Esophagus squamous epithelium (tissue), 5 donors: ENCODE measurements at regions not wholly inside any gene's neighbourhood (a gene's known extent, or its start where the extent isn't known, plus 50 kb on each side); places are given as distances from the start of the nearest gene placed in this dataset.
"Not testable (repeated sequence)": the region's sequence is repeated elsewhere in the genome, so short reads cannot be mapped to it uniquely, and the experiment has no call there.

Experiments used
- DNase-seq: peaks from one replicate; lab custom pipeline; 2025; lab: John Stamatoyannopoulos, UW
- H3K27ac ChIP-seq, 4 donors: fragments of 200-600 bp; sonication (generic); one replicate each; pipeline ENCODE4 v1.5.1; 2016 to 2019; ENCODE audit warnings: mild to moderate bottlenecking in 1 of 4
- H3K27me3 ChIP-seq, 4 donors: fragments of 200-600 bp; sonication (generic); 1 replicate in 3 of 4; 2 replicates in 1 of 4; pipeline versions ENCODE4 v1.5.1 to v1.6.0; 2017 to 2021; ENCODE audit warnings: antibody characterized with exemption in 1 of 4
- H3K36me3 ChIP-seq, 3 donors: fragments of 200-600 bp; sonication (generic); one replicate each; pipeline ENCODE4 v1.5.1; 2016 to 2019
- H3K4me1 ChIP-seq, 3 donors: fragments of 200-600 bp; sonication (generic); one replicate each; pipeline ENCODE4 v1.5.1; 2017 to 2019
- H3K4me3 ChIP-seq, 4 donors: fragments of 200-600 bp; sonication (generic); 1 replicate in 3 of 4; 2 replicates in 1 of 4; pipeline ENCODE4 v1.5.1; 2016 to 2019; ENCODE audit warnings: mild to moderate bottlenecking in 2 of 4, moderate library complexity in 1 of 4
- H3K9me3 ChIP-seq, 3 donors: fragments of 200-600 bp; sonication (generic); one replicate each; pipeline ENCODE4 v1.5.1; 2016 to 2019
- POLR2A ChIP-seq, 4 donors: fragments of 450-650 bp; IDR thresholded peaks; one replicate each; pipeline ENCODE4 v1.6.1; 2017; ENCODE audit warnings: antibody characterized with exemption in 4 of 4, mild to moderate bottlenecking in 4 of 4, moderate library complexity in 3 of 4
- WGBS, 2 donors: methylation state at CpG; one replicate each; pipeline ENCODE4 v1.1.5; 2018; 5-methylcytosine and 5-hydroxymethylcytosine counted together
- intact Hi-C: fragments of 100-400 bp; cut with DNase I; formaldehyde crosslinking; loops from one replicate; pipeline ENCODE4 v1.15.0; 2022
- TF ChIP-seq, protein P1 (sequence below), 6 experiments: fragments of 450-650 bp in 4 of 6; fragments of 200-600 bp in 2 of 6; sonication (generic) in 2 of 6; IDR thresholded peaks; one replicate each; pipeline ENCODE4 v1.5.1; 2016 to 2019; ENCODE audit warnings: antibody characterized with exemption in 6 of 6, mild to moderate bottlenecking in 4 of 6, moderate library complexity in 4 of 6
- donor health status: DM: yes; HTN: yes; CAD: no.

DNA sequence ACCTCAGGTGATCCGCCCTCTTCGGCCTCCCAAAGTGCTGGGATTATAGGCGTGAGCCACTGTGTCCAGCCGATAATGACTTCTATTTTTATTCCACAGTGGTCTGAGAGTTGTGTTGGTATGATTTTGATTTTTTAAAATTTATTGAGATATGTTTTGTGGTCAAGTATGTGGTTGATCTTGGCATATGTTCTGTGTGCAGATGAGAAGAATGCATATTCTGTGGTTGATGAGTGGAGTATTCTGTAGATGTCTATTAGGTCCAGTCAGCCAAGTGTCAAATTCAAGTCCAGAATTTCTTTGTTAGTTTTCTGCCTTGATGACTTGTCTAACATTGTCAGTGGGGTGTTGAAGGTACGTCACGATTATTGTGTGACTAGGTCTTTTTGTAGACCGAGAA, 338.2 kb upstream of the TARS1 start:
- intact Hi-C loops = no loop called here
- WGBS, 2 donors = 90 to 92% methylated on average over 7 of the region's 7 CpGs

DNA sequence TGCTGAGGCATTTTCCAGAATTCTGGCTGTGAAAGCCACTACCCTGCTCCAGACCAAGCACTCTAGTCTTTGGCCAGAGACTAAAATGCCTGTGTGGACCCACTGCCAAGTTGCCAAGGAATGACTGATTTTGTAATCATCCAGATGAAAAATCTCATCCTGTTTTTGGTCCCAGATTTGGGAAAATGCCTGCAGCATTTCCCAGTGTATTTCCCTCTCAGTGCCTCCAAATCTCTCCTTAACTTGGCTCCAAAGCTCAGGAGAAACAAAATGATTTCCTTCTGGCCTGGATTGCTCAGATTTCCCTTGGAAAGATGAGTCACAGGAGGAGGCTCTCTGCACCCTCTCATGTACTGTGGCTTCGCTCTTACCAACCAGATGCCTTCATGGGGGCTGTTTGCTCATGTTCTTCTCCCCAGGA, 335.2 kb upstream of the TARS1 start:
- DNase-seq = no peak
- Histone ChIP-seq H3K36me3 (no peaks in the 10 kb centered on the region), H3K27ac (no peak overlapping the region), H3K9me3 (peaks cover 0 to 52% (median 19%) of the 10 kb centered on the region in 3 donors), H3K4me1 (no peaks in the 10 kb centered on the region), H3K27me3 (no peaks in the 10 kb centered on the region), H3K4me3 (no peak overlapping the region)
- WGBS, 2 donors = 50 to 76% methylated on average over 1 of the region's 1 CpG
- TF ChIP-seq, protein P1, sequence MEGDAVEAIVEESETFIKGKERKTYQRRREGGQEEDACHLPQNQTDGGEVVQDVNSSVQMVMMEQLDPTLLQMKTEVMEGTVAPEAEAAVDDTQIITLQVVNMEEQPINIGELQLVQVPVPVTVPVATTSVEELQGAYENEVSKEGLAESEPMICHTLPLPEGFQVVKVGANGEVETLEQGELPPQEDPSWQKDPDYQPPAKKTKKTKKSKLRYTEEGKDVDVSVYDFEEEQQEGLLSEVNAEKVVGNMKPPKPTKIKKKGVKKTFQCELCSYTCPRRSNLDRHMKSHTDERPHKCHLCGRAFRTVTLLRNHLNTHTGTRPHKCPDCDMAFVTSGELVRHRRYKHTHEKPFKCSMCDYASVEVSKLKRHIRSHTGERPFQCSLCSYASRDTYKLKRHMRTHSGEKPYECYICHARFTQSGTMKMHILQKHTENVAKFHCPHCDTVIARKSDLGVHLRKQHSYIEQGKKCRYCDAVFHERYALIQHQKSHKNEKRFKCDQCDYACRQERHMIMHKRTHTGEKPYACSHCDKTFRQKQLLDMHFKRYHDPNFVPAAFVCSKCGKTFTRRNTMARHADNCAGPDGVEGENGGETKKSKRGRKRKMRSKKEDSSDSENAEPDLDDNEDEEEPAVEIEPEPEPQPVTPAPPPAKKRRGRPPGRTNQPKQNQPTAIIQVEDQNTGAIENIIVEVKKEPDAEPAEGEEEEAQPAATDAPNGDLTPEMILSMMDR (IDR thresholded peaks at IDR 0.05) = no peak
- no peak for TF ChIP-seq POLR2A (IDR thresholded peaks at IDR 0.05)
- intact Hi-C loops = no loop called here

More for the DNA sequence above, 338.2 kb upstream of the TARS1 start:
- Histone ChIP-seq H3K4me3 (no peak overlapping the region), H3K4me1 (no peaks in the 10 kb centered on the region), H3K27ac (no peak overlapping the region), H3K9me3 (peaks cover 0 to 40% (median 15%) of the 10 kb centered on the region in 3 donors), H3K36me3 (no peaks in the 10 kb centered on the region), H3K27me3 (no peaks in the 10 kb centered on the region)
- no peak for DNase-seq
- TF ChIP-seq, protein P1 (IDR thresholded peaks at IDR 0.05) = no peak
- no peak for TF ChIP-seq POLR2A (IDR thresholded peaks at IDR 0.05)

DNA sequence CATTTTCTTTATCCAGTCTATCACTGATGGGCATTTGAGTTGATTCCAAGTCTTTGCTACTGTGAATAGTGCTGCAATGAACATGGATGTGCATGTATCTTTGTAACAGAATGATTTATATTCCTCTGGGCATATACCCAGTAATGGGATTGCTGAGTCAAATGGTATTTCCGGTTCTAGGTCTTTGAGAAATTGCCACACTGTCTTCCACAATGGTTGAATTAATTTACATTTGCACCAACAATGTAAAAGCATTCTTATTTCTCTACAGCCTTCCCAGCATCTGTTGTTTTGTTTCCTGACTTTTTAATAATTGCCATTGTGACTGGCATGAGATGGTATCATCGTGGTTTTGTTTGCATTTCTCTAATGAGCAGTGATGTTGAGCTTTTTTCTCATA, 330.3 kb upstream of the TARS1 start:
- H3K4me3 ChIP-seq, H3K27ac ChIP-seq, DNase-seq, H3K36me3 ChIP-seq, H3K4me1 ChIP-seq, intact Hi-C loops, H3K27me3 ChIP-seq: not testable (repeated sequence)
- H3K9me3 ChIP-seq = peaks cover 0 to 17% (median 3%) of the 10 kb centered on the region in 3 donors
- 23 to 59% methylated on average over 2 of the region's 2 CpGs for WGBS, 2 donors

DNA sequence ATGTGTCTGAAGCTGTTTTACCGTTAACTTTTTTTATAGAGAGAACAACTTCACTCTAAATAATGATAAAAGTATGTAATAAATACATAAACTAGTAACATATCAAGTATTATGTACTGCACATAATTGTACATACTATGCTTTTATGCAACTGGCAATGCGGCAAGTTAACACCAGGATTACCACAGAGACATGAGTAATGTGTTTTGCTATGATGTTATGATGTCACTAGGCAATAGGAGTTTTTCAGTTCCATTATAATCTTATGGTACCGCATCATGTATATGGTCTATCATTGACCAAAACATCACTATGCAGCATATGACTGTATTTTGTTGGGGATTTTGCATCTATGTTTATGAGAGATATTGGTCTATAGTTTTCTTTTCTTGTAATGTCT, 326.4 kb upstream of the TARS1 start:
- intact Hi-C loops = no loop called here
- Histone ChIP-seq H3K27me3 (no peaks in the 10 kb centered on the region), H3K4me1 (no peaks in the 10 kb centered on the region), H3K36me3 (no peaks in the 10 kb centered on the region), H3K27ac (no peak overlapping the region), H3K4me3 (no peak overlapping the region), H3K9me3 (no peaks in the 10 kb centered on the region)
- WGBS, 2 donors = 74 to 79% methylated on average over 3 of the region's 3 CpGs
- no peak for TF ChIP-seq POLR2A (IDR thresholded peaks at IDR 0.05)
- TF ChIP-seq, protein P1 (IDR thresholded peaks at IDR 0.05) = no peak
- no peak for DNase-seq

DNA sequence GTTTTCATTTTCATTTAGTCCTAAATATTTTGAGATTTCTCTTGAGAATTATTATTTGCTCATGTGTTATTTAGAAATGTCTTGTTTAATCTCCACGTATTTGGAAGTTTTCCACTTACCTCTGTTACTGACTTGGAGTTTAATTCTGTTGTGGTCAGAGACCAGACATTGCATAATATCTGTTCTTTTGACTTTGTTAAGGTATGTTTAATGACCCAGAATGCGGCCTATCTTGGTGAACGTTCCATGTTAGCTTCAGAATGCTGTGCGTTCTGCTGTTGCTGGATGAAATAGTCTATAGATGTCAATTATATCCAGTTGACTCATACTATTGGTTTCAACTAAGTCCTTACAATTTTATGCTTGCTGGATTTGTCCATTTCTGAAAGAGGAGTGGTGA, 325.3 kb upstream of the TARS1 start:
- Histone ChIP-seq H3K4me1 (no peaks in the 10 kb centered on the region), H3K9me3 (no peaks in the 10 kb centered on the region), H3K36me3 (no peaks in the 10 kb centered on the region), H3K27me3 (no peaks in the 10 kb centered on the region), H3K27ac (no peak overlapping the region), H3K4me3 (no peak overlapping the region)
- DNase-seq = no peak
- intact Hi-C loops = no loop called here
- no peak for TF ChIP-seq POLR2A (IDR thresholded peaks at IDR 0.05)
- TF ChIP-seq, protein P1 (IDR thresholded peaks at IDR 0.05) = no peak
- 84 to 88% methylated on average over 4 of the region's 4 CpGs for WGBS, 2 donors
